HG03135 (cell line): ENCODE measurements at regions not wholly inside any gene's neighbourhood (a gene's known extent, or its start where the extent isn't known, plus 50 kb on each side); places are given as distances from the start of the nearest gene placed in this dataset.

Experiments
- ATAC-seq: cut with Tn5 transposase; IDR thresholded peaks from one replicate; pipeline ENCODE4 v1.9.1; 2021; ENCODE audit warnings: mild to moderate bottlenecking, moderate library complexity; ENCODE audit not compliant: unreplicated experiment

GRCh38 chr18:24773101-24773500, 312.7 kb downstream of the HRH4 start:
- no peak for ATAC-seq

- ATAC-seq: no peak
Observed at GRCh38 chr18:24776019-24776418, 315.6 kb downstream of the HRH4 start.

- no peak for ATAC-seq
Observed at GRCh38 chr18:24778810-24779418, 318.5 kb downstream of the HRH4 start.

- no peak for ATAC-seq
Observed at GRCh38 chr18:24782566-24782965, 322.1 kb downstream of the HRH4 start.

GRCh38 chr18:24785019-24785418, 324.6 kb downstream of the HRH4 start:
- no peak for ATAC-seq

- ATAC-seq: no peak
Observed at GRCh38 chr18:24786027-24786426, 325.6 kb downstream of the HRH4 start.

GRCh38 chr18:24790347-24790746, 329.9 kb downstream of the HRH4 start:
- ATAC-seq: no peak

GRCh38 chr18:24791751-24792545, 331.5 kb downstream of the HRH4 start:
- no peak for ATAC-seq

GRCh38 chr18:24793742-24794141, 333.3 kb downstream of the HRH4 start:
- no peak for ATAC-seq

GRCh38 chr18:24795129-24795528, 334.7 kb downstream of the HRH4 start:
- ATAC-seq: no peak

GRCh38 chr18:24797981-24798380, 337.5 kb downstream of the HRH4 start:
- no peak for ATAC-seq

- no peak for ATAC-seq
Observed at GRCh38 chr18:24799176-24799575, 338.7 kb downstream of the HRH4 start.

- no peak for ATAC-seq
Observed at GRCh38 chr18:24799720-24800119, 339.3 kb downstream of the HRH4 start.

- no peak for ATAC-seq
Observed at GRCh38 chr18:24801001-24801400, 340.6 kb downstream of the HRH4 start.

GRCh38 chr18:24802456-24802855, 342.0 kb downstream of the HRH4 start:
- no peak for ATAC-seq

GRCh38 chr18:24805156-24805555, 344.7 kb downstream of the HRH4 start:
- no peak for ATAC-seq

- no peak for ATAC-seq
Observed at GRCh38 chr18:24809173-24809950, 348.9 kb downstream of the HRH4 start.

- no peak for ATAC-seq
Observed at GRCh38 chr18:24810561-24811305, 350.3 kb downstream of the HRH4 start.

- ATAC-seq: no peak
Observed at GRCh38 chr18:24811950-24812681, 351.7 kb downstream of the HRH4 start.

- no peak for ATAC-seq
Observed at GRCh38 chr18:24814521-24814920, 354.1 kb downstream of the HRH4 start.
